GM10266 (cell line): ENCODE measurements at regions not wholly inside any gene's neighbourhood (a gene's known extent, or its start where the extent isn't known, plus 50 kb on each side); places are given as distances from the start of the nearest gene placed in this dataset.

Source experiments
- DNase-seq: peaks from one replicate; pipeline ENCODE4 v3.0.0; 2012; ENCODE audit errors: extremely low spot score
- TF ChIP-seq, protein P1 (sequence below): IDR thresholded peaks from 2 replicates; pipeline ENCODE4 v1.5.1; 2012; ENCODE audit warnings: mild to moderate bottlenecking, low read depth; ENCODE audit not compliant: control insufficient read depth, insufficient read depth; ENCODE audit errors: missing control alignments

DNA sequence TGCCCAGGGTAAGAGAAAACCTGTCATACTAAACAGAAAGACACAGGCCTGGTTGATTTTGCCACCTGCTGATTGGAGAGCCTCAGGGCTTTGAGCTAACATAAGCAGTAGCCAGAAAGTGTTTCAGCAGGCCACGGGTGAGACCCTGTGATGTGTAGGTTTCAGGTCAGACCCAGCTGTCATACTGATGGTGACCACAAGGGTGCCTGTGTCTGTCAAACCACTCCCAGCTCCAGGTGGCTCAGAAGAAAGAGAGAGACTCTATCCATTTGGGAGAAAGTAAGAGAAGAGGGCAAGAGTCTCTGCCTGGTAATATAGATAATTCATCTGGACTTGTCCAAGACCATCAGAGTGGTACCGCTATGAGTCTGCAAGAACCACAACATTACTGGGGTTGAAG is 72.8 kb upstream of the NLRP2B start:
- no peak for DNase-seq
- TF ChIP-seq, protein P1, sequence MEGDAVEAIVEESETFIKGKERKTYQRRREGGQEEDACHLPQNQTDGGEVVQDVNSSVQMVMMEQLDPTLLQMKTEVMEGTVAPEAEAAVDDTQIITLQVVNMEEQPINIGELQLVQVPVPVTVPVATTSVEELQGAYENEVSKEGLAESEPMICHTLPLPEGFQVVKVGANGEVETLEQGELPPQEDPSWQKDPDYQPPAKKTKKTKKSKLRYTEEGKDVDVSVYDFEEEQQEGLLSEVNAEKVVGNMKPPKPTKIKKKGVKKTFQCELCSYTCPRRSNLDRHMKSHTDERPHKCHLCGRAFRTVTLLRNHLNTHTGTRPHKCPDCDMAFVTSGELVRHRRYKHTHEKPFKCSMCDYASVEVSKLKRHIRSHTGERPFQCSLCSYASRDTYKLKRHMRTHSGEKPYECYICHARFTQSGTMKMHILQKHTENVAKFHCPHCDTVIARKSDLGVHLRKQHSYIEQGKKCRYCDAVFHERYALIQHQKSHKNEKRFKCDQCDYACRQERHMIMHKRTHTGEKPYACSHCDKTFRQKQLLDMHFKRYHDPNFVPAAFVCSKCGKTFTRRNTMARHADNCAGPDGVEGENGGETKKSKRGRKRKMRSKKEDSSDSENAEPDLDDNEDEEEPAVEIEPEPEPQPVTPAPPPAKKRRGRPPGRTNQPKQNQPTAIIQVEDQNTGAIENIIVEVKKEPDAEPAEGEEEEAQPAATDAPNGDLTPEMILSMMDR, result no peak

DNA sequence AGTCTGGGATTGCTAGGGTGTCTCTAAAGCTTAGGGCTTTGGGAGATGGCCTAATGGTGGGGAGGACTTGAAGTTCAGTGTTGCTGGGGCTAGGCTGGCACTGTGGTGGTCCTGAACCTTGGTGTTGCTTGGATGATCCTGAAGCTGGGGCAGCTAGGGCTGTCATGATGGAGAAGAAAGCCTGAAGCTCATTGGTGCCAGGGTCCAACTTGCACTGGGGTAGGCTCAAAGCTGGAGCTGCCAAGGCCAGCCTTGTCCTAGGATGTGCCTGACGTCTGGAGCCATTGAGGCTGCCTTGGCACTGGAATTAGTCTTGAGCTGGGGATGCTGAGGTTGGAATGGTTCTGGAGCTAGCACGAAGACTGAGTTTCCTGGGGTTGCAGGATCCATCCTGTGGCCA is 61.0 kb upstream of the NLRP2B start:
- TF ChIP-seq, protein P1, result no peak

DNA sequence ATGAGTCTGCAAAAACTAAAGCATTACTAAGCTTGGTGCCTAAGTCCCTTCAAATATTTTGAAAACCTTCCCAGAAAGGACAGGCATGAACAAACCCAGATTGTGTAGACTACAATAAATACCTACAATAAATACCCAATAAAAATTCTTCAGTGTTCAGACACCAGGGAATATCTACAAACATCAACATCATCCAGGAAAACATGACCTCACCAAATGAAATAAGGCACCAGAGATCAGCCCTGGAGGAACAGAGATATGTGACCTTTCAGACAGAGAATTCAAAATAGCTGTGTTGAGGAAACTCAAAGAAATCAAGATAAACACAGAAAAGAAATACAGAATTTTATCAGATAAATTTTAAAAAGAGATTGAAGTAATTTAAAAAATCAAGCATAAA is 57.8 kb upstream of the NLRP2B start:
- TF ChIP-seq, protein P1, result no peak
- DNase-seq, result no peak

More for the DNA sequence above, 61.0 kb upstream of the NLRP2B start:
- no peak for DNase-seq
